ENCODE measurements at regions not wholly inside any gene's neighbourhood (a gene's known extent, or its start where the extent isn't known, plus 50 kb on each side); places are given as distances from the start of the nearest gene placed in this dataset.

GRCh38 chr15:69631978-69632377 is 179.4 kb downstream of the RPLP1 start:
- peaks cover 26% of the 10 kb centered on the region for H3K27me3 ChIP-seq (ENCODE audit: control insufficient read depth, insufficient read depth, low read length, poor library complexity, severe bottlenecking)
- H3K4me1 ChIP-seq (ENCODE audit: control insufficient read depth, insufficient read depth, low read length): no peaks in the 10 kb centered on the region
- H3K27ac ChIP-seq (ENCODE audit: low read depth, low read length): no peak overlapping the region
- peaks cover 7% of the 10 kb centered on the region for H3K4me1 Mint-ChIP-seq
- no peak for DNase-seq
- H3K4me3 ChIP-seq (ENCODE audit: low read length): no peak overlapping the region
- H3K4me3 Mint-ChIP-seq: no peak overlapping the region
- TF ChIP-seq, protein P1, sequence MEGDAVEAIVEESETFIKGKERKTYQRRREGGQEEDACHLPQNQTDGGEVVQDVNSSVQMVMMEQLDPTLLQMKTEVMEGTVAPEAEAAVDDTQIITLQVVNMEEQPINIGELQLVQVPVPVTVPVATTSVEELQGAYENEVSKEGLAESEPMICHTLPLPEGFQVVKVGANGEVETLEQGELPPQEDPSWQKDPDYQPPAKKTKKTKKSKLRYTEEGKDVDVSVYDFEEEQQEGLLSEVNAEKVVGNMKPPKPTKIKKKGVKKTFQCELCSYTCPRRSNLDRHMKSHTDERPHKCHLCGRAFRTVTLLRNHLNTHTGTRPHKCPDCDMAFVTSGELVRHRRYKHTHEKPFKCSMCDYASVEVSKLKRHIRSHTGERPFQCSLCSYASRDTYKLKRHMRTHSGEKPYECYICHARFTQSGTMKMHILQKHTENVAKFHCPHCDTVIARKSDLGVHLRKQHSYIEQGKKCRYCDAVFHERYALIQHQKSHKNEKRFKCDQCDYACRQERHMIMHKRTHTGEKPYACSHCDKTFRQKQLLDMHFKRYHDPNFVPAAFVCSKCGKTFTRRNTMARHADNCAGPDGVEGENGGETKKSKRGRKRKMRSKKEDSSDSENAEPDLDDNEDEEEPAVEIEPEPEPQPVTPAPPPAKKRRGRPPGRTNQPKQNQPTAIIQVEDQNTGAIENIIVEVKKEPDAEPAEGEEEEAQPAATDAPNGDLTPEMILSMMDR (conservative IDR thresholded peaks at IDR 0.05): no peak
- 96% methylated on average over 4 of the region's 4 CpGs; no CpG with 5 or more reads in 1 of the 2 experiments for WGBS, 2 experiments (ENCODE audit: insufficient coverage in 1 of 2, insufficient read length in 1 of 2)
- peaks cover 34% of the 10 kb centered on the region for H3K27me3 Mint-ChIP-seq (ENCODE audit: insufficient read depth)
- no peaks in the 10 kb centered on the region for H3K9me3 Mint-ChIP-seq
- H3K9me3 ChIP-seq (ENCODE audit: control insufficient read depth, low read length): no peaks in the 10 kb centered on the region
- H3K36me3 ChIP-seq (ENCODE audit: control insufficient read depth, insufficient read depth, low read length): no peaks in the 10 kb centered on the region
- H3K36me3 Mint-ChIP-seq (ENCODE audit: low read depth): no peaks in the 10 kb centered on the region
- no peak overlapping the region for H3K27ac Mint-ChIP-seq
- no peak overlapping the region for H3K9ac ChIP-seq (ENCODE audit: extremely low read depth, low read length, poor library complexity, severe bottlenecking)

GRCh38 chr15:69634860-69635259 is 182.2 kb downstream of the RPLP1 start:
- TF ChIP-seq, protein P1 (conservative IDR thresholded peaks at IDR 0.05): no peak
- Mint-ChIP-seq H3K9me3 (peaks cover 7% of the 10 kb centered on the region), H3K27me3 (ENCODE audit: insufficient read depth) (peaks cover 26% of the 10 kb centered on the region), H3K4me3 (no peak overlapping the region), H3K4me1 (peaks cover 7% of the 10 kb centered on the region), H3K27ac (no peak overlapping the region), H3K36me3 (ENCODE audit: low read depth) (no peaks in the 10 kb centered on the region)
- H3K9ac ChIP-seq (ENCODE audit: extremely low read depth, low read length, poor library complexity, severe bottlenecking): no peak overlapping the region
- no peak overlapping the region for H3K4me3 ChIP-seq (ENCODE audit: low read length)
- DNase-seq: no peak
- 88 to 90% methylated on average over 2 to 5 of the region's 5 CpGs for WGBS, 2 experiments (ENCODE audit: insufficient coverage in 1 of 2, insufficient read length in 1 of 2)
- H3K27me3 ChIP-seq (ENCODE audit: control insufficient read depth, insufficient read depth, low read length, poor library complexity, severe bottlenecking): peaks cover 22% of the 10 kb centered on the region
- no peaks in the 10 kb centered on the region for H3K36me3 ChIP-seq (ENCODE audit: control insufficient read depth, insufficient read depth, low read length)
- no peaks in the 10 kb centered on the region for H3K4me1 ChIP-seq (ENCODE audit: control insufficient read depth, insufficient read depth, low read length)
- H3K9me3 ChIP-seq (ENCODE audit: control insufficient read depth, low read length): no peaks in the 10 kb centered on the region
- no peak overlapping the region for H3K27ac ChIP-seq (ENCODE audit: low read depth, low read length)

DNA sequence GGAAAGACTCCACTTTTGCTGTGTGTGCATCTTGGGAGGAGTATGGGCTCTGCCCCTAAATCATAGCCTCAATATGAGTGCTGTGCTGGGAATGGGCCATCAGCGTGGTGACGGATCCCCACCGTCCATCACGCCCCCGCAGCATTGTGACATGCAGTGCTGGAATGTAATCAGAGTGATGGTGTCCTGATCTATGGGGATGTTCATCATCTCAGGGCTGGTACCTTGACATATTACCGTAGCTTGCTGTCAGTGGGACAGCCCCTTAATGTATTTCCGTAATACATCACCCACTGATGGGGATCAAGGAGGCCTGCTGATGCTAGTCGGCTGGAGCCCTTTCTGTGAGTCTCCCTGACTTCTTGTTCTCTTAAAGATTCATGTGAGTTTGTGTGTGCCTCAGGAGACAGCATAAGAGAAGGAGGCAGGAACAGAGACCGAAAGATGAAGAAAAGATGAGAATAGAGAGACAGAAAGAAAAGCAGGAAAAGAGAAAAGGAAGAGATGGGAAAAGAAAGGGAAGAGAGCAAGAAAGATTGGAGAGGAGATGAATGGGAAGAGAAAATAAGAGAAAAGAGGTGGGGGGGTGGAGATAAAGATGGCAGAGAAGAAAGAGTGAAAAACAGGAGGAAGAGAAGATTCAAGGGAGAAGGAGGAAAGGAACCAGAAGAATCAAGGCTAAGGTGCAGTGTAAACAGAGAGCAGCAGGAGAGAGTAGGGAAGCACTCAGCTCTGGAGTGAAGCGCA is 183.7 kb downstream of the RPLP1 start:
- no peaks in the 10 kb centered on the region for H3K36me3 Mint-ChIP-seq (ENCODE audit: low read depth)
- Histone ChIP-seq H3K4me3 (ENCODE audit: low read length) (no peak overlapping the region), H3K36me3 (ENCODE audit: control insufficient read depth, insufficient read depth, low read length) (no peaks in the 10 kb centered on the region), H3K27me3 (ENCODE audit: control insufficient read depth, insufficient read depth, low read length, poor library complexity, severe bottlenecking) (peaks cover 10% of the 10 kb centered on the region), H3K27ac (ENCODE audit: low read depth, low read length) (no peak overlapping the region), H3K4me1 (ENCODE audit: control insufficient read depth, insufficient read depth, low read length) (no peaks in the 10 kb centered on the region), H3K9ac (ENCODE audit: extremely low read depth, low read length, poor library complexity, severe bottlenecking) (no peak overlapping the region), H3K9me3 (ENCODE audit: control insufficient read depth, low read length) (peaks cover 4% of the 10 kb centered on the region)
- TF ChIP-seq, protein P1 (conservative IDR thresholded peaks at IDR 0.05): no peak
- H3K27me3 Mint-ChIP-seq (ENCODE audit: insufficient read depth): peaks cover 17% of the 10 kb centered on the region
- H3K9me3 Mint-ChIP-seq: peaks cover 13% of the 10 kb centered on the region
- H3K27ac Mint-ChIP-seq: no peak overlapping the region
- WGBS, 2 experiments (ENCODE audit: insufficient coverage in 1 of 2, insufficient read length in 1 of 2): 93 to 95% methylated on average over 9 to 10 of the region's 10 CpGs
- peaks cover 7% of the 10 kb centered on the region for H3K4me1 Mint-ChIP-seq
- DNase-seq: no peak
- no peak overlapping the region for H3K4me3 Mint-ChIP-seq

All from endodermal cell (in vitro differentiated cells).